ENCODE measurements at regions not wholly inside any gene's neighbourhood (a gene's known extent, or its start where the extent isn't known, plus 50 kb on each side); places are given as distances from the start of the nearest gene placed in this dataset.

- TF ChIP-seq POLR2AphosphoS5 (IDR thresholded peaks at IDR 0.05; ENCODE audit: low read depth, low read length) (no peak), TAF1 (IDR thresholded peaks at IDR 0.05; ENCODE audit: borderline replicate concordance, insufficient read depth, low read length) (no peak), REST (IDR thresholded peaks at IDR 0.05; ENCODE audit: insufficient read depth in 1 of 2, low read depth in 2 of 2, low read length in 2 of 2) (no peak), SIN3A (IDR thresholded peaks at IDR 0.05; ENCODE audit: borderline replicate concordance, insufficient read depth, low read length) (no peak)
These were observed 142.3 kb upstream of the RGPD4 start for GRCh38 chr2:107684421-107684820.
